GM18867 (cell line): ENCODE measurements at regions not wholly inside any gene's neighbourhood (a gene's known extent, or its start where the extent isn't known, plus 50 kb on each side); places are given as distances from the start of the nearest gene placed in this dataset.
A peak's percentile ranks its signal among the peaks of the same experiment; 100 is the strongest.

ENCODE experiments used
- ATAC-seq: cut with Tn5 transposase; IDR thresholded peaks from one replicate; pipeline ENCODE4 v1.9.1; 2021; ENCODE audit warnings: mild to moderate bottlenecking, moderate library complexity; ENCODE audit not compliant: unreplicated experiment

GRCh38 chr10:113357681-113358300, 195.1 kb upstream of the HABP2 start:
- ATAC-seq = no peak

GRCh38 chr10:113359655-113360054, 193.2 kb upstream of the HABP2 start:
- no peak for ATAC-seq

GRCh38 chr10:113360870-113361269, 192.0 kb upstream of the HABP2 start:
- ATAC-seq = no peak

DNA sequence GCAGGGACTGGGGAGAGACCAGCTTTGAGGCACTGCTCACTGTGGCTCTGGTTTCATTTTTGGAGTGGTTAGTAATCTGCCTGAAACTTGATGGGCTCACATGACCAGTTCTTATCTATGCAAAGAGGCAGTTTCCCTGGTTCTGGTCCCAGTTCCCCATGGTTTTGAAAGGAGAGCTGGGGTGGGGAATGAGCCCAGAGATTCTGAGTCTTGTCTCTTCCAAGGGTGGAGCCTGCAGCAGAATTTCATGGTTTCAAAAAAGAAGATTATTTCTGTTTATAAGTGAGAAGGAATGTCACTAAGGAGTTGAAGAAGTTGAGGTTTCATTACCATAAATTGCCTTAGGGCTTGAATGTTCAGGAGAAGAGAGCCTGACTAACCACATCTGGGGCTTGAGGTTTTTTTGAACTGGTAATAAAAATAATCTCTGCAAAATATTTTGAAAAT, 190.2 kb upstream of the HABP2 start:
- ATAC-seq = no peak

GRCh38 chr10:113364227-113364626, 188.6 kb upstream of the HABP2 start:
- ATAC-seq = no peak

DNA sequence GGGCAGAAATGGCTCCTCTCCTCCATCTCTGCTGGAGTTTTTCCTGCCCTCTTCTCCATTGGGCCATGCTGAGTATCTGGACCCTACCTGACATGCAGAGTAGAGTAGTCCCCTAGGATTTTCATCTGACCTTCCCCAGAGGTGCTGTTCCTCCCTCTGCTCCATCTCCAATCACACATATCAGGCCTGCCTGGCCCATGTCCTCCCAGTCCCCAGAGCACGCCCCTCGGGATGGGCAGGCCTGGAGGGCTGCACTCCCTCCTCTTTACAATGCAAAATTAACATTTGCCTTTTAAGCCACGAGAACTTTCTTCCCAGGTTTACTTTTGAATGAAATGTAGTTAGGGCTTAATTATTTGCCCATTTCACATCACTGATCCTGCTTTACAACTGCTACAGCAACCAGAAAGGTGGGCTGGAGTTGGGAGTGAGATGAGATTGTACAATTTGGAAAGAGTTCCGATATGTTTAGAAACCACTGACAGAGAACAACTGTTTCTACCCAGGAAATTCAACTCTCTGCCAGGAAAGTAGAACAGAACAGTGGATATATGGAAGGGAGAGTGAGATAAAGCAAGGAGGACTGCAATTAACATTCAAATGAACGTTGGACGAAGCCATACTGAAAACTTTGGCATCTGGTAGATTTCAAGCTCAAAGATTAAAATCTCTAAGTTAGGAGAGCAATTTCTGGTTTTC, 184.0 kb upstream of the HABP2 start:
- no peak for ATAC-seq

- ATAC-seq = no peak
These were observed 183.5 kb upstream of the HABP2 start for GRCh38 chr10:113369365-113369694.

GRCh38 chr10:113376428-113376827, 176.4 kb upstream of the HABP2 start:
- no peak for ATAC-seq

DNA sequence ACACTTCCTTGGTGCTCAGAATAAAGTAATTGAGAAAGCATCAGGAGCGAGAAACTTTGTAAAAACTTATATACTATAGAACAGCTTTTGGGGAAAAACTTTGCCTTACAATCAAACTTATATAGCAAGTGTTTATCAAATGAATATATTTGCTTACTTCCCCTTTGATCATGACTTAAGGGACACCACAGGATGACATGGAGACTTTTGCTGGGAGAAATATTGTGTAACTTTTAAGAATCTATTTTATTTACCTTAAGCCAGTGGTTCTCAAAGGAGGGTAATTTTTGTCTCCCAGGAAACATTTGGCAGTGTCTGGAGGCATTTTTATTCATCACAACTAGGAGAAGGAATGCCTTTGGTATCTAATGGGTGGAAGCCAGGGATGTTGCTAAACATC, 173.8 kb upstream of the HABP2 start:
- ATAC-seq = no peak

GRCh38 chr10:113381416-113381815, 171.4 kb upstream of the HABP2 start:
- no peak for ATAC-seq

DNA sequence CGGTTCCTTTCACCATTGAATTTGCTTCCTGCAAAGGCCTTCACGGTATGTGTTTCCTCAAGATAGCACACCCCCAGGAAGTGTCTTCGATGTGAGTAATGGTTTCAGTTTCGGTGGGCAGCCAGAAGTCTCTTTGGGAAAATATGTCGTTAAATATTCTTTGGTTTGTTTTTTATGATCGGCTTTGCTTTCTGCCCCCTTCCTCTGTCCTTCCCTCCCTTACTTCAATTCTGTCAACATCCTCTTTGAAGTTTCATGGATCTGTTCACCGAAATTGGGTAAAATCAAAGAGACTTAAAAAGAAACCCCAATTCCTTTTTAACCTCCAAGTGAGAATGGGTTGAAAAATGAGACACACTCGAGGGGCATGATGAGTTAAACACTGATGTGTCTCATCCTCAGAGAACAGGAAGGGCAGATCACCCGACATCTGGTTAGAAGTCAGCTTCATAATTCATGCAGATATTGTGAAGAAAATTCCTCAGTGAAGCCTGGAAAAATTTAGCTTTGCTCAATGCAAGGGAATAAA, 170.8 kb upstream of the HABP2 start:
- ATAC-seq = peak; percentile 56

- ATAC-seq = no peak
These were observed 170.2 kb upstream of the HABP2 start for GRCh38 chr10:113382691-113383090.

GRCh38 chr10:113384181-113384580, 168.7 kb upstream of the HABP2 start:
- no peak for ATAC-seq

DNA sequence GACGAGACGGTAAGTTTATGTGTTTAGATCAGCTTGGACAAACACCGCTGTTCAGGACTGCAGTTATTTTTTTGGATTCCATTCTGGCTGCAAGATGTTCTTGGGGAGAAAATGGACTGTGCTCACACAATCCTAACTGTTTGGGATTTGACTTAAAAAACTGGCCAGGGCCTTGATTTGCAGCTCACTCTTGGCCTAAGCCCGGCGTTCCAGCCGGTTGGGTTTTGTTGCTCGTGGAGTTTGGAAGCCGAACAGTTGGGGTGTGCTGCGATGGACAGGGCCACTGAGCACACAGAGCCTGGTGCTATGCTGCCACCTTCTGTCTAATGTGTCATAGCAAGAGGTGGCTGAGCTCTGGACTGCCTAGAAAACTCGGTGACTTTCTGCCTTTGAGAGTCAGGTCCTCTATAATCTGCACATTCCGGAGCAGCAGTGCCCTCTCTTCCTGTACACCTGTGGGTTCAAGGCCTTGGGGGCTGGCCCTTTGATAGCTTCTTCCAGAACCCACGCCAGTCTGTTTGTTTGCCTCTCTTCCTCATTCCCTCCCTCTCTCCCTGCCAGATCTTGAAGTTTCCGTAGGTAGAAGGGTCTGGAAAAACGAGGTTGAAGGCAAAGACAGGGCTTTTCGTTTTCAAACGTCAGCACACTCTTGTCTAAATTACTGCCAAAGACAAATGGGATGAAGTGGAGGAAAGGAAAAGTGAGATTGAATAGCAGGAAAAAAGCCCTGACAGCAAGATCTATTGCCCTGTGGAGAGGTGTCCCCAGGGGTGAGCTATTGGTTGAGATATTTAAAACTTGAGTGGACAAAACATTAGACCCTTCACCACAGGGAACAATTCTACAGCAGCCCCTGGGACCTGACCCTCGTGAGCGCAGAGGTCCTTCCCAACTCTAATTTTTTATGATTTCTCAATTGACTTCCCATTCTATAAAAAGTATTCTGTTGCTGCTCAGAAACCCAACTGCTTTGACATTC, 167.5 kb upstream of the HABP2 start:
- ATAC-seq = peak; percentile 93

DNA sequence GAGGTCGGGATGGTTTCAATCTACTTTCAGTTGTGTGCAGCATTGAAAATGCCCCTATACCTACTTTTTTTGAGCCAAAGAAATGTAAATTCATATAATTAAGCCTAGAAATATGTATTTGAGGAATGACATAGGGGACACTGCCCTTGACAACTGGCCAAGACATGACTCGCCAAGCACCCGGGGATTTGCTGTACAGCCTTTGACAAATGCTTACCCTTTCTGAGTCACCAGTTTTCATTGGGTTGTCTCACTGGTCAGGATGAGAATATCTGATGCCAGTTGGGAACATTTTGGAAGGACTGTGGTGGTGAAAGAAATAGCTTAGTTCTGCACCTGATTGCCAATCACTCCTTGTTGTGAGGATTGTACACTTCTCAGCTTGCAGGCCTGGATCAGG, 166.8 kb upstream of the HABP2 start:
- ATAC-seq = no peak

GRCh38 chr10:113389969-113390368, 162.9 kb upstream of the HABP2 start:
- no peak for ATAC-seq

GRCh38 chr10:113390896-113391295, 162.0 kb upstream of the HABP2 start:
- ATAC-seq = no peak

GRCh38 chr10:113397047-113397446, 155.8 kb upstream of the HABP2 start:
- ATAC-seq = no peak

- ATAC-seq = no peak
These were observed 153.8 kb upstream of the HABP2 start for GRCh38 chr10:113399065-113399464.

- no peak for ATAC-seq
These were observed 150.3 kb upstream of the HABP2 start for GRCh38 chr10:113402602-113403001.

- no peak for ATAC-seq
These were observed 145.6 kb upstream of the HABP2 start for GRCh38 chr10:113407218-113407617.
